HG03175 (cell line): ENCODE measurements at regions not wholly inside any gene's neighbourhood (a gene's known extent, or its start where the extent isn't known, plus 50 kb on each side); places are given as distances from the start of the nearest gene placed in this dataset.
"Not testable (repeated sequence)": the region's sequence is repeated elsewhere in the genome, so short reads cannot be mapped to it uniquely, and the experiment has no call there.

Experiments
- ATAC-seq: cut with Tn5 transposase; IDR thresholded peaks from one replicate; pipeline ENCODE4 v1.9.1; 2021; ENCODE audit warnings: mild to moderate bottlenecking, moderate library complexity; ENCODE audit not compliant: unreplicated experiment

- no peak for ATAC-seq
These were observed 149.1 kb downstream of the MAGEB17 start for GRCh38 chrX:16316331-16316730.

- no peak for ATAC-seq
These were observed 152.6 kb downstream of the MAGEB17 start for GRCh38 chrX:16319929-16320328.

DNA sequence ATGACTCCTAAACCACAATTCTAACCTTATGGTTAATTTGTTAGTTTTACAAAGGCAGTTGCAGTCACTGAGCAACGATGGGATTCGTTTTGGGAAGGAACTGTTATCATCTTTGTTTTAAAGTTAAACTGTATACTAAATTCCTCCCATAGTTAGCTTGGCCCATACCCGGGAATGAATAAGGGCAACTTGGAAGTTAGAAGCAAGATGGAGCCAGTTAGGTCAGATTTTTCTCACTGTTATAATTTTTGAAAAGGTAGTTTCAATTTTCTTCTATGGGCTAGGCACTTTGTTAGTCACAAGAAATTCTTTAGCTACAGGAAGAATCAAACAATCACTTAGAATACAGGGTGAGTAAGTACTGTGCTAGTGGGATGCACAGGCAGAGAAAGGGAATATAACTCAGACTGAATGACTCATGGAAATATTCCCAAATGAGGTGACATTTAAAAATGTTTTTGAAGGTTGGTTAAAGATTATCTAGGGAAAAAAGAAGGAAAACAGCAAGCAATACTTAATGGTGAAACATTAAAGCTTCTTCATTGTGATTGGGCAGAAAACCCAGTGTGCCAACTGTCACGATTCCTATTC lies 153.6 kb downstream of the MAGEB17 start:
- ATAC-seq: no peak

- ATAC-seq: no peak
These were observed 166.2 kb downstream of the MAGEB17 start for GRCh38 chrX:16333453-16333852.

DNA sequence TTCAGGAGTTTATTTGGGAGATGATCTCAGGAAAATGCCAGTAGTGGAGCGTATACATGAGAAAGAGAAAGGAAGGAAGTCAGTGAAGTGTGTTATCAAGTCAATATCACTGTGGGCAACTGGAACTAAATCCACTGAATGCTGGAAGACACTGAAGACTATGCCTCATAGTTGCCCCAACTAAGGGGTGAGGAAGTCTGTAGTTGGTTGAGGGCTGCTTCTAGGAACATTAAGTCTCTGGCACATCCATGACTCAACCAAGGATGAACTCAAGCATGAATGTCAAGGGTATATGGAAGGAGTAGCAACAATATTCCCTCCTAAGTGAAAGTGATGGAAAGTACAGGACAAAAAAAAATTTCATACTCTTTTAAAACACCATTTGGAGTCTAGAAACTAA lies 167.9 kb downstream of the MAGEB17 start:
- ATAC-seq: no peak

- ATAC-seq: no peak
These were observed 180.8 kb downstream of the MAGEB17 start for GRCh38 chrX:16347968-16348670.

- no peak for ATAC-seq
These were observed 190.6 kb downstream of the MAGEB17 start for GRCh38 chrX:16357902-16358301.

DNA sequence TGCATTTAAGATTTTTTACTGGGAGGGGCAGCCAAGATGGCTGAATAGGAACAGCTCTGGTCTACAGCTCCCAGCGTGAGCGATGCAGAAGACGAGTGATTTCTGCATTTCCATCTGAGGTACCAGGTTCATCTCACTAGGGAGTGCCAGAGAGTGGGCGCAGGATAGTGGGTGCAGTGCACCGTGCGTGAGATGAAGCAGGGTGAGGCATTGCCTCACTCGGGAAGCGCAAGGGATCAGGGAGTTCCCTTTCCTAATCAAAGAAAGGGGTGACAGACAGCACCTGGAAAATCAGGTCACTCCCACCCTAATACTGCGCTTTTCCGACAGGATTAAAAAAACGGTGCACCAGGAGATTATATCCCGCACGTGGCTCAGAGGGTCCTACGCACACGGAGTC lies 192.8 kb downstream of the MAGEB17 start:
- not testable (repeated sequence) for ATAC-seq

DNA sequence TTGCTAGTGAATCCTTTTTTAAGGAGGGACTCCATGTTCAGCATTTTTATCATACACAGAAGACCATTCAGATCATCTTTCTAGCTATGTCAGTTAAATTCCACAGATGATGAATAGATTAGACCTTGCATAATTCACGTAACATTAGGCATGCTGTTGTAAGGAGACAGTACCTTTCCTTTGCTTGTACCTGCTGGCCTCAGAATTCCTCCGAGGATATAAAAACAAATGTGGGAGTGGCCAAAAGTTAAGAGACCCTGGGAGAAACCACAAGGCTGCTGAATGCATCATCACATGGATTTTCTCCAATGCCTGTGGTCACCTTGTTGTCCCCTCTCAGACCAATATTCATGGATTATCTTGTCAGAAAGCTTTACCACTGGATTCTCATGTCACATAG lies 201.4 kb downstream of the MAGEB17 start:
- ATAC-seq: no peak

DNA sequence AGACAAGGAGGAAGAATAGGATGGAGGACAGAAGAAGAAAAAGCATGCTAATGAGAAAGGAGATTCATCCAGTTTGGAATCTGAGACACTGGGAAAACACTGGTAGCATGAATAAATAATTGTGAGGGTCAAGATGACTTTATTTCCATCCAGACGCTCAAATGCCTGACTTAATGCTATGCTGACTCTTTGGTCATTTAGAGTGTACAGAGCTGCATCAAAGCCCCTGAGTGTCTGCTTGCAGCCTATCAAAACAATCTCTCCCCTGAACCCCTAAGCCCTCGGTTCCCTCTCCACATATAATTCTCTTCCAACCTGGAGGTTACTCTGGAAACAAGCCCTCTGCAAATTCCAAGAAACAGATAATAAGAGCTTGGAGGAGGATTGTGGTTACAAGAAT lies 208.8 kb downstream of the MAGEB17 start:
- no peak for ATAC-seq

- ATAC-seq: no peak
These were observed 218.8 kb downstream of the MAGEB17 start for GRCh38 chrX:16386126-16386525.

DNA sequence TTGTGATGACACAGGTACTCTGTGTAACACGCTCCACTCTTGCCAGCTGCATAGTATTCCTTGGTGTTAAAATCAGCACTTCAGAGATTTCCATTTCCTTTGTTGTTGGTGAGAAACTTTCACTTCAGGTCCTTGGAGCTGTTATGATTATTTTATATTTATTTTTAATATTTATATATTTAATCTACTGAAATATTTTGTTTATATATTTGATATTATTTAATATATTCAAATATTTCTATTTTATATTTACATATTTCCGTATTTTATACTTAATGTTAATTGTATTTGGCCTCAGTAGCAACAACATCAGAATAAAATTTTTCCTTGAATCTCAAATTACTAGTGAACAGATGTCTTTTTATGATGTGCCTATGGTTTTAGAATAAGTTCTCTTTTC lies 225.3 kb downstream of the MAGEB17 start:
- ATAC-seq: no peak

GRCh38 chrX:16394290-16394689 lies 227.0 kb downstream of the MAGEB17 start:
- no peak for ATAC-seq

DNA sequence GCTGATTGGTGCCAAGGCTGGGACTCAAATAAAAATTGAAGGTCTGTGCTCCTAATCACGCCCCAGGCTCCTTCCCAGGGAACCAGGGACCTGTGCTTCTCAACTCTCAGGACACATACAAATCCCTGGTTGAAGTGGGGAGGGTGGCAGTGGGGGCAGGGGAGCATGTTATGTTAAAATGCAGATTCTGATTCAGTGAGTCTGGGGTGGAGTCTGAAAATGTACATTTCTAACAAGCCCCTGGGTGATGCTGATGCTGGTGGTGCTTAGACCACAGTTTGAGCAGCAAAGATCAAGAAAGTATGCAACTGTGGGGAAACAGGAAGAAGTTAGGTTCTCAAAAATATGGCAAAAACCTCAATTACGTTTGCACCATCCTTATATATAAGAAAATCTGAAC lies 236.5 kb downstream of the MAGEB17 start:
- no peak for ATAC-seq

- no peak for ATAC-seq
These were observed 233.4 kb upstream of the S100G start for GRCh38 chrX:16416588-16416987.

DNA sequence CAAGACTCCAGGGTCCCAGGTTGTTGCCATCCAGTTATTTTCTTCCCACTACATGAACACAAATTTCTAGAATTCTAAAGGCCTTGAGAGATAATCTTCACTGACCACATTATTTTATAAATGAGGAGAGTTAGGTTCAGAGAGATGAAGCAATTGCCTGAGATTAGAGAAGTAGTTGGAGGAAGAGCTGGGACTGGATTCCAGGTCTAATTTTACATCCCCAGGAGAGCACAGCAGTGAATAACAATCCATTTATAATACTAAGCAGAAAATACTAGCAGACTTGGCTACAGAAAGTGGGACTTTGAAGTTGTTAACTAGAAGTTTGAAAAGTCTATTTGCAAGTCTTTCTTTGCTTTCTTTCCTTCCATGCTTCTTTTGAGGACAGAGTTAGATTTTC lies 231.3 kb upstream of the S100G start:
- ATAC-seq: no peak

GRCh38 chrX:16427668-16428067 lies 222.3 kb upstream of the S100G start:
- ATAC-seq: no peak

GRCh38 chrX:16429406-16429805 lies 220.6 kb upstream of the S100G start:
- ATAC-seq: no peak

DNA sequence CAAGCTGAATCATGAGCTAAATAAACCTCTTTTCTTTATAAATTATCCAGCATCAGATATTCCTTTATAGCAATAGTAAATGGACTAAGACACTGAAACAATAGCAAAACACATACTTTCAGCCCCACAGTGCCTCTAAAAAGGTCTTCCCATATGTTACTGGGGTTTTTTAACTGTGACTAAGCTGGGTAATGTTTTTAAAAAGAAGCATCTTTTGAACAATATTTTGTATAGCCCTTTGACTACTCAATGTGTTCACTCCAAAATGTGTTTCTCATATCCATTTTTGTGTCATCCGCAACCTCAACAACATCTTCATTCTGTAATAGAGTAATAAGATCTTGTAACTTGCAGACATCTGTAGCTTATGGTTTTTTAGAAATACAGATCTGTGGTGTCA lies 218.7 kb upstream of the S100G start:
- no peak for ATAC-seq

- ATAC-seq: no peak
These were observed 216.9 kb upstream of the S100G start for GRCh38 chrX:16433021-16433420.

DNA sequence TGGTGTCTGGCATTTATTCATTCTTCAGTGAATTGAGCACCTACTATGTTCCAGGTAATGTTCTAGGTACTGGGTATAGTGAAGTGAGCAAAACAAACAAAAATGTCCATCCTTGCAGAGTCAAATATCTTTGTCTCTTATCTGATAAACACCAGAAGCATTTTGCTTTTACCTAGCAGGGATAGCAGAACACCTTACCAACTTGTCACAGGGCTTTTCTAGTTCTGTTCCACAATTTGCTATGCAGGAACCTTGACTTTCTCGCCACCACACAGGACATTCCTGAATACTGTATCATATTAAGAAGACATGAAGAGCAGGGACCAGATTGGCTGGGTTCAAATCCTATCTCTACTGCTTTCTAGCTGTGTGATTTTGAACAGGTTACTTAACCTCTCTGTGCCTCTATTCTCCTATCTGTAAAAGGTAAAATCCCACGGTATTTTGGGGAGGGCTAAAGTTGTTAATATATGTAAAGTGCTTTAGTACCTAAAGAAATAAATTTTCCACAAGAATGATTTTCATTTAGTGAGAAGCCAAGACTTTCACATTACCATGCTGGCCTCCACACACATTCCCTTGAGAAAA lies 214.5 kb upstream of the S100G start:
- ATAC-seq: no peak

- ATAC-seq: peak; percentile 72
These were observed 213.4 kb upstream of the S100G start for GRCh38 chrX:16436348-16437188.
